Stomach (tissue), 8 donors: ENCODE measurements at regions not wholly inside any gene's neighbourhood (a gene's known extent, or its start where the extent isn't known, plus 50 kb on each side); places are given as distances from the start of the nearest gene placed in this dataset.

ENCODE experiments used
- DNase-seq, 2 donors: peaks; one replicate each; pipeline versions ENCODE4 v3.0.0 to v3.0.0-alpha.2; 2013 to 2019
- H3K27ac ChIP-seq, 5 donors: fragments of 200-600 bp in 4 of 5; sonication (generic) in 4 of 5; one replicate each; pipeline ENCODE4 v1.5.1; 2013 to 2019; ENCODE audit warnings: mild to moderate bottlenecking in 1 of 5, moderate library complexity in 1 of 5
- H3K27me3 ChIP-seq, 3 donors: fragments of 200-600 bp; sonication (generic); one replicate each; pipeline ENCODE4 v1.5.1; 2017 to 2019; ENCODE audit warnings: mixed run types in 1 of 3
- H3K36me3 ChIP-seq, 4 donors: fragments of 200-600 bp; sonication (generic); 1 replicate in 3 of 4; 2 replicates in 1 of 4; pipeline ENCODE4 v1.5.1; 2016 to 2019
- H3K4me1 ChIP-seq, 4 donors: fragments of 200-600 bp; sonication (generic); one replicate each; pipeline ENCODE4 v1.5.1; 2016 to 2019
- H3K4me3 ChIP-seq, 4 donors: fragments of 200-600 bp; sonication (generic) in 3 of 4; one replicate each; pipeline ENCODE4 v1.5.1; 2016 to 2019; ENCODE audit warnings: mild to moderate bottlenecking in 1 of 4
- H3K9me3 ChIP-seq, 4 donors: fragments of 200-600 bp; sonication (generic); one replicate each; pipeline ENCODE4 v1.5.1; 2016 to 2019
- CTCF ChIP-seq, 7 experiments: fragments of 450-650 bp in 4 of 7; fragments of 200-600 bp in 3 of 7; sonication (generic) in 3 of 7; IDR thresholded peaks; one replicate each; pipeline ENCODE4 v1.5.1; 2016 to 2019; ENCODE audit warnings: antibody characterized with exemption in 7 of 7, control low read depth in 2 of 7, mild to moderate bottlenecking in 1 of 7
- EP300 ChIP-seq: sonication (generic); formaldehyde crosslinking; IDR thresholded peaks from one replicate; pipeline ENCODE4 v1.6.1; 2017; ENCODE audit warnings: antibody characterized with exemption
- POLR2A ChIP-seq, 4 donors: fragments of 450-650 bp; IDR thresholded peaks; one replicate each; pipeline ENCODE4 v1.6.1; 2016; ENCODE audit warnings: antibody characterized with exemption in 4 of 4, control low read depth in 2 of 4, mild to moderate bottlenecking in 1 of 4, moderate library complexity in 1 of 4
- POLR2AphosphoS5 ChIP-seq, 3 donors: sonication (generic); formaldehyde crosslinking; IDR thresholded peaks; one replicate each; pipeline ENCODE4 v1.6.1; 2016; ENCODE audit warnings: antibody characterized with exemption in 3 of 3
- WGBS, 5 donors: extraction: QIAGEN DNeasy Blood & Tissue Kit in 3 of 5; methylation state at CpG; one replicate each; pipeline versions ENCODE4 v1.1.5 to v1.1.7; 2013 to 2018; 5-methylcytosine and 5-hydroxymethylcytosine counted together
- intact Hi-C: fragments of 100-400 bp; cut with DNase I; formaldehyde crosslinking; loops from one replicate; pipeline ENCODE4 v1.15.1; 2023; ENCODE audit warnings: low total_unique reads
- donor health status: healthy with polysubstance abuse.
- donor health status: Bipolar disorder and iron deficiency.
- donor health status: healthy.

GRCh38 chrX:137848266-137848905, 282.5 kb downstream of the ZIC3 start:
- Histone ChIP-seq H3K36me3 (no peaks in the 10 kb centered on the region), H3K4me3 (no peak overlapping the region), H3K9me3 (no peaks in the 10 kb centered on the region), H3K27me3 (no peaks in the 10 kb centered on the region), H3K27ac (no peak overlapping the region), H3K4me1 (no peaks in the 10 kb centered on the region)
- intact Hi-C loops, result no loop called here
- 39 to 52% (median 41%) methylated on average over 11 of the region's 11 CpGs for WGBS, 5 donors
- no peak for TF ChIP-seq POLR2AphosphoS5 (IDR thresholded peaks at IDR 0.05)
- TF ChIP-seq POLR2A (IDR thresholded peaks at IDR 0.05), result no peak
- TF ChIP-seq EP300, result no peak
- TF ChIP-seq CTCF (IDR thresholded peaks at IDR 0.05), result no peak
- DNase-seq, result peak in 1 of 2 donors; percentile 2

DNA sequence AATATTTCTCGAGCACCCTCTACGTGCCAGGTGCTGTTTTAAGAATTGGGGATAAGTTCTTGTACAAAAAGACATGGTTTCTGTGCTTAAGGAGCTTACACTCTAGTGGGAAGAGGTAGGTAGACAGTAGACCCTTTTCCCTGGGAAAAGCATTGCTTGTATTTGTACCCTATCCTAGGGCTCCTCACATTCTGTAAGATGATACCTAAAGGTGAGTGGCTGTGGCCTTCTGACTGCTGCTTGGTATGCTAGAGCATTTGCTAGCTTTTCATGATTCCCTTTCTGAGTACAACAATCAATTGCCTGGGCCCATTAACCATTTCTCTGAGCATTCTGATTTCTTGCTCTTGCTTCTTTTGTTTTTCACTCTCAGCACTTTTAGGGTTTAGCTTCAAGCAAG, 286.6 kb downstream of the ZIC3 start:
- H3K27ac ChIP-seq, result no peak overlapping the region
- no peak for DNase-seq
- WGBS, 5 donors, result 56 to 96% (median 73%) methylated on average over 2 of the region's 2 CpGs
- H3K4me1 ChIP-seq, result no peaks in the 10 kb centered on the region
- H3K27me3 ChIP-seq, result no peaks in the 10 kb centered on the region
- intact Hi-C loops, result no loop called here
- H3K36me3 ChIP-seq, result no peaks in the 10 kb centered on the region
- TF ChIP-seq CTCF (IDR thresholded peaks at IDR 0.05) (no peak), POLR2AphosphoS5 (IDR thresholded peaks at IDR 0.05) (no peak), POLR2A (IDR thresholded peaks at IDR 0.05) (no peak)
- no peak overlapping the region for H3K4me3 ChIP-seq
- no peaks in the 10 kb centered on the region for H3K9me3 ChIP-seq

- Histone ChIP-seq H3K27ac (no peak overlapping the region), H3K27me3 (no peaks in the 10 kb centered on the region), H3K36me3 (no peaks in the 10 kb centered on the region), H3K9me3 (no peaks in the 10 kb centered on the region), H3K4me1 (no peaks in the 10 kb centered on the region), H3K4me3 (no peak overlapping the region)
- DNase-seq, result no peak
- intact Hi-C loops, result no loop called here
- TF ChIP-seq POLR2AphosphoS5 (IDR thresholded peaks at IDR 0.05) (no peak), POLR2A (IDR thresholded peaks at IDR 0.05) (no peak)
- WGBS, 5 donors, result 38 to 76% (median 60%) methylated on average over 2 of the region's 2 CpGs
These were observed 289.6 kb downstream of the ZIC3 start for GRCh38 chrX:137855490-137855889.

- Histone ChIP-seq H3K27ac (no peak overlapping the region), H3K4me3 (no peak overlapping the region), H3K4me1 (no peaks in the 10 kb centered on the region), H3K27me3 (no peaks in the 10 kb centered on the region), H3K36me3 (no peaks in the 10 kb centered on the region), H3K9me3 (no peaks in the 10 kb centered on the region)
- intact Hi-C loops, result no loop called here
- no peak for DNase-seq
- 29 to 50% (median 39%) methylated on average over 3 of the region's 3 CpGs for WGBS, 5 donors
- no peak for TF ChIP-seq CTCF (IDR thresholded peaks at IDR 0.05)
- TF ChIP-seq POLR2A (IDR thresholded peaks at IDR 0.05), result no peak
- TF ChIP-seq EP300, result no peak
- no peak for TF ChIP-seq POLR2AphosphoS5 (IDR thresholded peaks at IDR 0.05)
These were observed 292.2 kb downstream of the ZIC3 start for GRCh38 chrX:137858106-137858505.

DNA sequence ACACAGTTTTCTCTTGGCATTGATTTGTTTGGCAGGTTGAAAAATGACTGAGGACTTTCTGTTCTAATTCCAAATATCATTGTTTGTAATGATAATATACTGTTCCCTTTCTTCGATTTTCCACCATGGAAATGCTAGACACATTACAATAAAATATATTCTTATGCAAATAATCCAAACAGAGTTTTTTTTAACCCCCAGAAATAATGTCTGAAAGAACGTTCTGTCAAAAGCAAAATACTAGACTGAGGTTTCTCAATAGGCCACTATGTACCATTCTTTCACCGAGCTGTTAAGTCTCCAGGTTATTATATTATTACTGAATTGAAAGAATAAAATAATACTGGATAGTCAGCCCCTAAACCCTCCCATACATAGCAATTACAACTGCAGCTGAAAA, 312.5 kb downstream of the ZIC3 start:
- Histone ChIP-seq H3K4me3 (no peak overlapping the region), H3K27ac (no peak overlapping the region), H3K4me1 (no peaks in the 10 kb centered on the region), H3K9me3 (no peaks in the 10 kb centered on the region), H3K36me3 (no peaks in the 10 kb centered on the region), H3K27me3 (no peaks in the 10 kb centered on the region)
- TF ChIP-seq CTCF (IDR thresholded peaks at IDR 0.05), result no peak
- TF ChIP-seq POLR2AphosphoS5 (IDR thresholded peaks at IDR 0.05), result no peak
- no peak for TF ChIP-seq EP300
- no peak for TF ChIP-seq POLR2A (IDR thresholded peaks at IDR 0.05)
- intact Hi-C loops, result no loop called here
- WGBS, 5 donors, result 60 to 75% (median 71%) methylated on average over 3 of the region's 3 CpGs
- DNase-seq, result no peak
